ENCODE measurements at regions not wholly inside any gene's neighbourhood (a gene's known extent, or its start where the extent isn't known, plus 50 kb on each side); places are given as distances from the start of the nearest gene placed in this dataset.

GRCh38 chr3:54066253-54066652 lies 56.1 kb upstream of the CACNA2D3 start:
- Histone ChIP-seq H3K27me3 (replicated peaks; ENCODE audit: insufficient read depth, low read length) (no peaks in the 10 kb centered on the region), H3K4me1 (ENCODE audit: low read length) (no peaks in the 10 kb centered on the region), H3K4me3 (ENCODE audit: low read length) (no peak overlapping the region), H3K79me2 (ENCODE audit: low read length) (no peaks in the 10 kb centered on the region), H3K4me2 (ENCODE audit: low read depth, low read length) (no peak overlapping the region), H3K9me3 (replicated peaks; ENCODE audit: insufficient read depth, low read length) (no peaks in the 10 kb centered on the region), H3K9me2 (replicated peaks; ENCODE audit: insufficient read depth, low read length) (no peaks in the 10 kb centered on the region), H3K36me3 (replicated peaks; ENCODE audit: insufficient read depth, low read length) (no peaks in the 10 kb centered on the region), H4K20me1 (ENCODE audit: insufficient read depth, low read length) (no peaks in the 10 kb centered on the region), H3K9ac (ENCODE audit: low read length) (no peak overlapping the region), H3F3A (ENCODE audit: insufficient read depth, low read length) (no peaks in the 10 kb centered on the region), H2AFZ (ENCODE audit: low read length) (no peak overlapping the region), H3K27ac (ENCODE audit: low read length) (no peak overlapping the region)
- TF ChIP-seq CTCF (IDR thresholded peaks at IDR 0.05; ENCODE audit: low read length) (no peak), EZH2phosphoT487 (IDR thresholded peaks at IDR 0.05; ENCODE audit: low read length) (no peak), EZH2 (optimal IDR thresholded peaks at IDR 0.05; ENCODE audit: low read depth, low read length) (no peak)
- no peak for DNase-seq

- no peak for DNase-seq
- TF ChIP-seq EZH2phosphoT487 (IDR thresholded peaks at IDR 0.05; ENCODE audit: low read length) (no peak), EZH2 (optimal IDR thresholded peaks at IDR 0.05; ENCODE audit: low read depth, low read length) (no peak), CTCF (IDR thresholded peaks at IDR 0.05; ENCODE audit: low read length) (no peak)
- Histone ChIP-seq H3K79me2 (ENCODE audit: low read length) (no peaks in the 10 kb centered on the region), H3K36me3 (replicated peaks; ENCODE audit: insufficient read depth, low read length) (no peaks in the 10 kb centered on the region), H3K9ac (ENCODE audit: low read length) (no peak overlapping the region), H3K27ac (ENCODE audit: low read length) (no peak overlapping the region), H3K4me1 (ENCODE audit: low read length) (no peaks in the 10 kb centered on the region), H3K27me3 (replicated peaks; ENCODE audit: insufficient read depth, low read length) (no peaks in the 10 kb centered on the region), H3F3A (ENCODE audit: insufficient read depth, low read length) (no peaks in the 10 kb centered on the region), H4K20me1 (ENCODE audit: insufficient read depth, low read length) (no peaks in the 10 kb centered on the region), H3K9me2 (replicated peaks; ENCODE audit: insufficient read depth, low read length) (no peaks in the 10 kb centered on the region), H3K9me3 (replicated peaks; ENCODE audit: insufficient read depth, low read length) (no peaks in the 10 kb centered on the region), H3K4me3 (ENCODE audit: low read length) (no peak overlapping the region), H3K4me2 (ENCODE audit: low read depth, low read length) (no peak overlapping the region), H2AFZ (ENCODE audit: low read length) (no peak overlapping the region)
Measured at GRCh38 chr3:54065586-54065985, 56.8 kb upstream of the CACNA2D3 start.

GRCh38 chr3:54065140-54065539 lies 57.2 kb upstream of the CACNA2D3 start:
- no peak overlapping the region for H3K4me3 ChIP-seq (ENCODE audit: low read length)
- no peak for DNase-seq
- no peaks in the 10 kb centered on the region for H3F3A ChIP-seq (ENCODE audit: insufficient read depth, low read length)
- H3K27me3 ChIP-seq (replicated peaks; ENCODE audit: insufficient read depth, low read length): no peaks in the 10 kb centered on the region
- H3K9ac ChIP-seq (ENCODE audit: low read length): no peak overlapping the region
- H3K27ac ChIP-seq (ENCODE audit: low read length): no peak overlapping the region
- H4K20me1 ChIP-seq (ENCODE audit: insufficient read depth, low read length): no peaks in the 10 kb centered on the region
- H3K4me2 ChIP-seq (ENCODE audit: low read depth, low read length): no peak overlapping the region
- no peaks in the 10 kb centered on the region for H3K4me1 ChIP-seq (ENCODE audit: low read length)
- H3K9me3 ChIP-seq (replicated peaks; ENCODE audit: insufficient read depth, low read length): no peaks in the 10 kb centered on the region
- no peaks in the 10 kb centered on the region for H3K36me3 ChIP-seq (replicated peaks; ENCODE audit: insufficient read depth, low read length)
- H3K9me2 ChIP-seq (replicated peaks; ENCODE audit: insufficient read depth, low read length): no peaks in the 10 kb centered on the region
- no peaks in the 10 kb centered on the region for H3K79me2 ChIP-seq (ENCODE audit: low read length)
- H2AFZ ChIP-seq (ENCODE audit: low read length): no peak overlapping the region
- TF ChIP-seq EZH2phosphoT487 (IDR thresholded peaks at IDR 0.05; ENCODE audit: low read length) (no peak), EZH2 (optimal IDR thresholded peaks at IDR 0.05; ENCODE audit: low read depth, low read length) (no peak), CTCF (IDR thresholded peaks at IDR 0.05; ENCODE audit: low read length) (no peak)

Data from MM.1S (cell line).